Midbrain (tissue), 1 donor: ENCODE measurements at regions not wholly inside any gene's neighbourhood (a gene's known extent, or its start where the extent isn't known, plus 50 kb on each side); places are given as distances from the start of the nearest gene placed in this dataset.

Experiments used
- DNase-seq: peaks from one replicate; lab custom pipeline; 2025; lab: John Stamatoyannopoulos, UW

- no peak for DNase-seq
These were observed 194.9 kb upstream of the CDH5 start for GRCh38 chr16:66171578-66171977.

- DNase-seq, result no peak
These were observed 195.5 kb upstream of the CDH5 start for GRCh38 chr16:66170989-66171388.

DNA sequence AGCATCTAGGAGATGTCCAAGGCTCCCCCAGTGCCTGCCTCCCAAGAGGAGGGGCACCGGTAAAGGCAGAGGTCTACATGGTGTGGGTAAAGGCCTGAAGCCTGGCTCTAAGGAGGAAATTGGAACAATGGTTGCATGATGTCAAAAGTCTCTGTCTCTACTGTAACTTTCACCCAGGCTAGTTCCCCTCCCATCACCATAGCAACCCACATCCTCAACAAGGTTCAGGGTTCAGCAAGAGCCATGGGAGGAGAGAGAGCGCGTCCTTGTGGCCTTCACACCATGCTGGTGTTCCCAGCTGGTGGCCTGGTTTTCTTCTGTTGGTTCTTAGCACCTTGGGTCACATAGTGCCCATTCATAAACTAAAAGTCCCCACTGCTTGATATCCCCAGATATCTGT lies 196.7 kb upstream of the CDH5 start:
- no peak for DNase-seq

GRCh38 chr16:66168777-66169176 lies 197.7 kb upstream of the CDH5 start:
- no peak for DNase-seq

DNA sequence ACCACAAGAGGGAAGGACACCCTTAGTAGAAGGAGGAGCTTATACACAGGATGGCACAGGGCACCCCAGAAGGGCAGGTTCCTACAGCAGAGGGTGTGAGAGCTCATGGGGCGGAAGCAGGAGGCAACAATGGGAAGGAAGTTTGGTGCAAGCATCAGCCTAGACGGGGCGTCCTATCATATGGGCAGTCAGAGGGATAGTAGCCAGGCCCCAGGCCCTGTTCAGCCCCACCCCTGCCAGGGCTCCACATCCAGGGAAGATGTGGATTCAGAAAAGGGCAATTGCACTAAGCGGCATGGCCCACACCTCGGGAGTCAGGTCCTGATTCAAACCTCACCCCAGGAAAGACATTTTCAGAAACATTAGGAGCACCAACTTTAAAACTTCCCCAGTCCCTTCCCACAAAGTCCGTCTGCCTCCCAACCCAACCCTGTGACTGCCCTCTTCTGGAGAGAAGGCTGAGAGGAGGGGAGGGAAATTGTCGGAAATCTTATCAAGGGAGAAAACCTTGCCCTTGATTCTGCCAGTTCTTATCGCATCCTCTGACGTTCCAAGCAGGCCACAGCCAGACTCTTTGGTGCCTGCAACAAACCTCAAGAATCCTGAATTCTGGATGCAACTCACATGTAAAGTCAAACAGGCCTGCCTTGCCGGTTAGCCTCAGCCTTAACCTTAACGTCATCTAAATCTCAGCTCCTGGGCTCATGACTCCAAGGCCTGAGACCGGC lies 198.8 kb upstream of the CDH5 start:
- DNase-seq, result no peak

DNA sequence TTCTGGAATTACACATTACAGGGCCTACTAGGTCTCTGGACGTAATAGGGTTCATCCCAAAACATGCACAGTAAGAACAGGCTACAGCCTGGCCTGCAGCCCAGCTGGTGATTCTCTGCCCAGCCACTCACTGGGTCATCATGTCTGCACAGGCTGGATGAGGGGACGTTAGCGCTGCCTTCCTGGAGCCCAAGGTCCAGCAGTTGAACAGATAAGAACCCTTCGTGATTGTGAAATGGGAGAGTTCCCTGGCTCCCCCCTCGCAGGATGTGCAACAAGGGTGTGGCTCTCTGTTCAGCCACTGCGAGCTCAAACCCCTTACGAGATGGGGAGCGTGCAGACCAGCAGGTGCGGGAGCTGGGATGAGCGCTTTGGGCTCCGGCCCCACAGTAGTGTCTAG lies 200.0 kb upstream of the CDH5 start:
- no peak for DNase-seq

GRCh38 chr16:66165879-66166278 lies 200.6 kb upstream of the CDH5 start:
- DNase-seq, result no peak

- no peak for DNase-seq
These were observed 201.8 kb upstream of the CDH5 start for GRCh38 chr16:66164581-66165247.

DNA sequence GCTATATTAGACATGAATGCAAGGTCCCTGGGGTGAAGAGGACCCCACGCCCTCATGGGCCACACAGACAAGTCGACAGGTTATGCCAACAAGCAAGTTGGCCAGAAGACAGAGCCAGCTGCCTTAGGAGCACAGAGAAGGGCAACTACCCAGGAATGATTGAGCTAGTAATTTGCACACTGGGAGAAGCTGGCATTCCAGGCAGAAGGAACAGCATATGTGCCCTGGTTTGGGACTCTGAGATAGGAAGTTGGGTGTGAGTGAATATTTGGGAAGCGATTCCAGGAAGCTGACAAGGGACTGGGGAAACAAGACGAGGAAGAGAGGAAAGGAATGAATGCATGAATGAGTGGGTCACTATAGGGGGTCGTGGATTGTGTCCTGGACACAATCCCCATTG lies 203.7 kb upstream of the CDH5 start:
- no peak for DNase-seq

DNA sequence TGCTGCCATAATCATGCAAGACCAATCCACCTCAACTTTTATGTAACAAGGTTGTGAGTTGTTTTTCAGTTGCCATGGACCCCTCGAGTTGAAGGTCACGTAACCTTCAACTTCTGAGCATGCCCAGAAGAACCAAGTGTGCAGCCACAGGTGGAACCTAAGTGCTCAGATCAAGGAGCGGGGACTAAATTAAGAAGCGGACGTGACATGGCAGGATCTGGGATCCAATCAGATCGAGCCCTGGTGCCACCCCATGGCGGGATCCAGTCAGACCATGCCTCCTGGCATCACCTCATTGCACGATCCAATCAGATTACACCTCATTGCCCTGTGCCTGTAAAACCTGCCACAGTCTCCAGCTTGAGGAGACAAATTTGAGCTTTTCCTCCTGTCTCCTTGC lies 204.5 kb upstream of the CDH5 start:
- DNase-seq, result no peak

GRCh38 chr16:66161269-66161668 lies 205.2 kb upstream of the CDH5 start:
- DNase-seq, result no peak

DNA sequence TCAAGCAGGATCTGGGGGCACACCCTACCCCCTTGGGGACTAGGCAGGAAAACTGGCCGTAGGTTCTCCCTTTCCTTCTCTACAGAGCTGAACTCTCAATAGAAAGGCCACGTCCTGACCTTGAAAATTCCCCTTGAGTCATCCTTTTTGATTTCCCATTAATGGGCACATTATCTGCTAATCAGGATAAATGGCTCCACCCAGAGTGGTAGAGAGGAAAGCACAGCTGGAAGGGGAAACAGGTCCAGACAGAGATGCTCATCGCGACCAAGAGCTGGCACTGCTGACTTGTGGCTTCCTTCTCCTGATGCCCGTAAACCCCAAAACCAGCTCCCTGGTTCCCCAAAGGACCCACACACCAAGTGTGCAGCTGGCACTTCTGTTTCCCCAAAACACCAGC lies 206.5 kb upstream of the CDH5 start:
- DNase-seq, result no peak

DNA sequence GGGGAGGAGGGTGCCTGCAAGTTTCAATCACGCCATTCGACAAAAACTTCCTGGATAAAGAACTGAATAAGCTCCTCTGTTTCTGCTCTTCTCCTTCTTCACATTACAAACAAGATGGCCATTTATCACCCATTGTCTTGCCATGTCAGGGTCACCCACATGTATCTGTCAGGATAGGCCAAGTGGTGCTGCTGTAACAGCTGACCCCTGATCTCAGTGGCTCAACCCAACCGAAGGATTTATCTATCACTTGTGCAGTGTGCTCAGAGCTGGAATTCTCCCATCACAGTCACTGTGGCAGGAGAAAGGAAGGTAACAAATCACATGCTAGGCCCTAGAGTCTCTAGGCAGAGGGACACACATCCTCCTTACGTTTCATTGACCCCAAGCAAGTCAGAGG lies 210.0 kb upstream of the CDH5 start:
- no peak for DNase-seq

DNA sequence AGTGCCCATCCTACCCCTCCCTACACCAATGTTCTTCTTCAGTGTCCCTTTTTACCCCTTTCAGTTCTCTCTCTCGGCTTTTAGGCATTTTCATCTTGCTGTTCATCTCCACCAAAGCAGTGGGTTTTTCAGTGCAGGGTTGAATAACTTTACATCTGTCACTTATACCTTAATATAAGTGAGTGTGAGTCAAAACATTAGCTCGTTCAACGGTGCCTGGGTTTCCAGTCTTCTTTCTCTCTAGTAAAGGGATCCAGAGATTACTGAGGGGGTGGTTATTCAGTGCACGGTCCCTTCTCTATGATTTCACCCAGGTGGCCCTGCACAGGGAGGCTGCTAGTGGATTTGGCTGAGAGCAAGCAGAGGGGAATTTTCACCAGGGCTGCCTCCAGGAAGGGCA lies 210.6 kb upstream of the CDH5 start:
- no peak for DNase-seq

GRCh38 chr16:66154801-66155200 lies 211.7 kb upstream of the CDH5 start:
- no peak for DNase-seq

GRCh38 chr16:66152823-66153393 lies 213.6 kb upstream of the CDH5 start:
- DNase-seq, result no peak

GRCh38 chr16:66152181-66152580 lies 214.3 kb upstream of the CDH5 start:
- DNase-seq, result no peak

- no peak for DNase-seq
These were observed 215.6 kb upstream of the CDH5 start for GRCh38 chr16:66150698-66151482.

DNA sequence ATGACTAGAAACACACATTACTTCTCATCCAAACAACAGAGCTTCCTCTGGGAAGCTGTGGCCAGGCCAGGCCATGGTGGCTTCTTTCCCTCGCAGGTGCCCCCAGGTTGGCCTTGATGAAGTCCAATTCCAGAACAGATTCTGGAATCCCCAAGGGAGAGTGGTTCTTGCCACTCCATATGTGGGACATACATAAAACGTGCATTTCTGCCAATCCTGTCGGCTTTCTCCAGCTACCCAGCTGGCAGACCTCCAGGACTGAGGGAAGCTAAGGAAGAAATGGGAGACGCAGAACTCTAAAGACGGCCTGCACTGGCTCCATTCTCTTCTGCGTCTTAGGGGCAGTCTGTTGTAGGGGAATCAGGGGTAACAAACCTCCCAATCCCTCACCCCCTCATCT lies 219.2 kb upstream of the CDH5 start:
- DNase-seq, result no peak

DNA sequence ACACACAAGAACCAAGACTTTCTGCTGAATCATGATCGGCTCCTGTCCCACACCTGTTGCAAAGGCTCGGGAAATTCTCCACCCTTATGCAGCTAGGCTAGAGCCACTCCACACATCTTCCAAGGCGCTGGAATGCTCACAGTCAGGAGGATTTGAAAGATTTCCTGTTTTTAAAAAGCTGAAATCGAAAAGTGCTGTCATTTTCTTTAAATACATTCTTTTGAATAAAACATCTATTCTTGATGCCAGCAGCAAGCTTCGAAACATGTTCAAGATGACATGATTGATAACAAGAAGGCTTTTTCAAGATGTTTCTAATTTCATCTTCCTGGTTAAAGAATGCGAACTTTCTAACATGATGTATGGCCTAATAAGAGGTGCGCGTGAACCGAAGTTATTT lies 219.7 kb upstream of the CDH5 start:
- no peak for DNase-seq

DNA sequence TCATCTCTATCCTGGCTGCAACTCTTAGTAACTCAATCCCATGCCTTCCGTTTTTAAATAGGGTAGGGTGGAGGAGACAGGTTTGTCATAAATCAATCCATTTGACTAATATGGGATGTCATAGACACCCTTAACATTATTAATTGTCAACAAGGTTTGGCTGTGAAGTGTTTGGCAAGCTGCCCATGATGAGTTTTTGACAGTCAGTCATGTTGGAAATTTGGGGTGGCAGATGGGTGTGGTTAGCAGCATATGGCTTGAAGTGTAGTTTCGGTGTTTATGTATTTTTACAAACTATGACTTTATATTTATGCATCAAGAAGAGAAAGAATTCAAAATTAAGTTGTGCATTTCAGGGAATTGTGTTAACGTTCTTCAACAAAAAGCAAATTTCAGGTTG lies 221.8 kb upstream of the CDH5 start:
- no peak for DNase-seq

DNA sequence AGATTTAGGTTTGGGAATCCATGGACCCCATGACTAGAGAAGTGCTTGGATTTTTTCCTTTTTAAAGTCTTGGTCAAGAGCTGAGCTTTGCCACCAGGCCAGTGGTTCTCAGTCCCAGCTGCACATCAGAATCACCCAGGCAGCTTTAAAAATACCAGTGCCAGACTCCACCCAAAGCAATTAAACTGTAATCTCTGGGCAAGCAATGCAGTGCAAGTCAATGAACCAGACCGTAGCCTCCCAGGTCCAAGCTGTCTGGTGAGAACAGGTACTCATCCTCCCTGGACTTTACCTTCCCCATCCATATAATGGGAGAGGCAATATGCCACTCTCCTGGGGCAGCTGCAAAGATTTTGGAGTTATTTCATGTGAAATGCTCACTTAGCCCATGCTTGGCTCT lies 223.1 kb upstream of the CDH5 start:
- DNase-seq, result no peak

GRCh38 chr16:66141885-66142284 lies 224.6 kb upstream of the CDH5 start:
- no peak for DNase-seq
